Suprapubic skin (tissue), 4 donors: ENCODE measurements at regions not wholly inside any gene's neighbourhood (a gene's known extent, or its start where the extent isn't known, plus 50 kb on each side); places are given as distances from the start of the nearest gene placed in this dataset.
"Not testable (repeated sequence)": the region's sequence is repeated elsewhere in the genome, so short reads cannot be mapped to it uniquely, and the experiment has no call there.

Experiments used
- DNase-seq, 2 donors: peaks; one replicate each; pipeline ENCODE4 v3.0.0-alpha.2; 2019; ENCODE audit warnings: low spot score in 2 of 2
- H3K27ac ChIP-seq: fragments of 200-600 bp; sonication (generic); one replicate; pipeline ENCODE4 v1.5.1; 2019
- H3K27me3 ChIP-seq: fragments of 200-600 bp; sonication (generic); one replicate; pipeline ENCODE4 v1.5.1; 2019
- H3K36me3 ChIP-seq: fragments of 200-600 bp; sonication (generic); one replicate; pipeline ENCODE4 v1.5.1; 2019
- H3K4me1 ChIP-seq: fragments of 200-600 bp; sonication (generic); one replicate; pipeline ENCODE4 v1.5.1; 2019
- H3K4me3 ChIP-seq: fragments of 200-600 bp; sonication (generic); one replicate; pipeline ENCODE4 v1.5.1; 2019; ENCODE audit warnings: mild to moderate bottlenecking
- H3K9me3 ChIP-seq: fragments of 200-600 bp; sonication (generic); one replicate; pipeline ENCODE4 v1.5.1; 2019
- CTCF ChIP-seq, 2 donors: fragments of 200-600 bp in 1 of 2; fragments of 450-650 bp in 1 of 2; sonication (generic) in 1 of 2; IDR thresholded peaks; one replicate each; pipeline ENCODE4 v1.5.1; 2016 to 2019; ENCODE audit warnings: antibody characterized with exemption in 2 of 2, mild to moderate bottlenecking in 1 of 2, moderate library complexity in 1 of 2
- EP300 ChIP-seq: sonication (generic); formaldehyde crosslinking; IDR thresholded peaks from one replicate; pipeline ENCODE4 v1.6.1; 2017; ENCODE audit warnings: antibody characterized with exemption
- POLR2A ChIP-seq, 2 donors: fragments of 450-650 bp; IDR thresholded peaks; one replicate each; pipeline ENCODE4 v1.6.1; 2017; ENCODE audit warnings: antibody characterized with exemption in 2 of 2, mild to moderate bottlenecking in 2 of 2, moderate library complexity in 2 of 2
- POLR2AphosphoS5 ChIP-seq, 3 donors: sonication (generic); formaldehyde crosslinking; IDR thresholded peaks; one replicate each; pipeline ENCODE4 v1.6.1; 2017; ENCODE audit warnings: antibody characterized with exemption in 3 of 3
- WGBS: methylation state at CpG from one replicate; pipeline ENCODE4 v1.1.5; 2018; 5-methylcytosine and 5-hydroxymethylcytosine counted together

GRCh38 chr9:134532084-134532483 lies 109.5 kb upstream of the COL5A1 start:
- Histone ChIP-seq H3K27ac (no peak overlapping the region), H3K27me3 (peaks cover 26% of the 10 kb centered on the region), H3K36me3 (no peaks in the 10 kb centered on the region), H3K4me3 (no peak overlapping the region), H3K9me3 (peaks cover 8% of the 10 kb centered on the region), H3K4me1 (no peaks in the 10 kb centered on the region)
- DNase-seq, result no peak
- TF ChIP-seq POLR2A (IDR thresholded peaks at IDR 0.05), result no peak
- TF ChIP-seq CTCF (IDR thresholded peaks at IDR 0.05), result no peak
- TF ChIP-seq POLR2AphosphoS5 (IDR thresholded peaks at IDR 0.05), result no peak
- TF ChIP-seq EP300, result no peak
- 61% methylated on average over 12 of the region's 12 CpGs for WGBS

GRCh38 chr9:134532661-134533060 lies 108.9 kb upstream of the COL5A1 start:
- not testable (repeated sequence) for DNase-seq, H3K27ac ChIP-seq, H3K4me3 ChIP-seq, H3K36me3 ChIP-seq, H3K9me3 ChIP-seq, H3K4me1 ChIP-seq
- WGBS, result 93% methylated on average over 9 of the region's 9 CpGs
- H3K27me3 ChIP-seq, result peaks cover 28% of the 10 kb centered on the region

- H3K9me3 ChIP-seq, result peaks cover 8% of the 10 kb centered on the region
Measured at GRCh38 chr9:134533850-134534588, 107.6 kb upstream of the COL5A1 start.

GRCh38 chr9:134534661-134535080 lies 106.9 kb upstream of the COL5A1 start:
- peak in 1 of 2 donors; percentile 20 for DNase-seq
- H3K27me3 ChIP-seq, result peaks cover 33% of the 10 kb centered on the region
- WGBS, result 72% methylated on average over 12 of the region's 12 CpGs
- H3K4me3 ChIP-seq, result no peak overlapping the region
- TF ChIP-seq POLR2A (IDR thresholded peaks at IDR 0.05) (no peak), POLR2AphosphoS5 (IDR thresholded peaks at IDR 0.05) (no peak), EP300 (no peak), CTCF (IDR thresholded peaks at IDR 0.05) (no peak)
- peaks cover 4% of the 10 kb centered on the region for H3K4me1 ChIP-seq
- no peaks in the 10 kb centered on the region for H3K36me3 ChIP-seq
- peaks cover 8% of the 10 kb centered on the region for H3K9me3 ChIP-seq
- no peak overlapping the region for H3K27ac ChIP-seq

More at GRCh38 chr9:134533850-134534588, 107.6 kb upstream of the COL5A1 start:
- DNase-seq, result peak in 1 of 2 donors; percentile 50
- 55% methylated on average over 18 of the region's 28 CpGs for whole genome bisulfite sequencing
- H3K36me3 ChIP-seq, result no peaks in the 10 kb centered on the region
- H3K27ac ChIP-seq, result no peak overlapping the region
- peaks cover 4% of the 10 kb centered on the region for H3K4me1 ChIP-seq
- no peak for TF ChIP-seq POLR2AphosphoS5 (IDR thresholded peaks at IDR 0.05)
- TF ChIP-seq EP300, result no peak
- no peak for TF ChIP-seq CTCF (IDR thresholded peaks at IDR 0.05)
- TF ChIP-seq POLR2A (IDR thresholded peaks at IDR 0.05), result no peak
- H3K27me3 ChIP-seq, result peaks cover 30% of the 10 kb centered on the region
- H3K4me3 ChIP-seq, result no peak overlapping the region

- Histone ChIP-seq H3K4me3 (no peak overlapping the region), H3K36me3 (no peaks in the 10 kb centered on the region), H3K27me3 (peaks cover 33% of the 10 kb centered on the region), H3K27ac (no peak overlapping the region), H3K9me3 (peaks cover 7% of the 10 kb centered on the region), H3K4me1 (peaks cover 4% of the 10 kb centered on the region)
- WGBS, result 92% methylated on average over 9 of the region's 9 CpGs
- no peak for TF ChIP-seq EP300
- no peak for TF ChIP-seq POLR2AphosphoS5 (IDR thresholded peaks at IDR 0.05)
- no peak for TF ChIP-seq CTCF (IDR thresholded peaks at IDR 0.05)
- no peak for TF ChIP-seq POLR2A (IDR thresholded peaks at IDR 0.05)
- no peak for DNase-seq
Measured at GRCh38 chr9:134535171-134535570, 106.4 kb upstream of the COL5A1 start.
